GM23338 (cell line): ENCODE measurements at regions not wholly inside any gene's neighbourhood (a gene's known extent, or its start where the extent isn't known, plus 50 kb on each side); places are given as distances from the start of the nearest gene placed in this dataset.

Experiments
- ATAC-seq: fragments of 200-7000 bp; cut with Tn5 transposase; 3 replicates; pipeline ENCODE4 v1.9.1; 2020
- DNase-seq: peaks from one replicate; pipeline ENCODE4 v3.0.0-alpha.2; 2015; ENCODE audit warnings: low spot score
- H2AFZ ChIP-seq: fragments of 200-600 bp; sonication (generic); 2 replicates; pipeline ENCODE4 v1.8.0; 2016; ENCODE audit warnings: antibody characterized with exemption, mild to moderate bottlenecking, moderate library complexity
- H3F3A ChIP-seq: fragments of 200-600 bp; sonication (generic); replicated peaks from 2 replicates; pipeline ENCODE4 v1.8.0; 2017; ENCODE audit warnings: antibody characterized with exemption, mixed run types, low read depth
- H3K27ac ChIP-seq: fragments of 200-600 bp; sonication (generic); 2 replicates; pipeline ENCODE4 v1.6.1; 2016; ENCODE audit warnings: low read depth
- H3K27me3 ChIP-seq: fragments of 200-600 bp; sonication (generic); 2 replicates; pipeline ENCODE4 v1.8.0; 2016; ENCODE audit warnings: mild to moderate bottlenecking, mixed run types, moderate library complexity; ENCODE audit not compliant: insufficient read depth
- H3K36me3 ChIP-seq: fragments of 200-600 bp; sonication (generic); 2 replicates; pipeline ENCODE4 v1.8.0; 2016; ENCODE audit warnings: mild to moderate bottlenecking; ENCODE audit not compliant: insufficient read depth
- H3K4me1 ChIP-seq: fragments of 200-600 bp; sonication (generic); 2 replicates; pipeline ENCODE4 v1.8.0; 2016; ENCODE audit warnings: mild to moderate bottlenecking, moderate library complexity; ENCODE audit not compliant: insufficient read depth
- H3K4me2 ChIP-seq: fragments of 200-600 bp; sonication (generic); 2 replicates; pipeline ENCODE4 v1.7.1; 2017; ENCODE audit warnings: mixed run types
- H3K4me3 ChIP-seq: fragments of 200-600 bp; sonication (generic); 2 replicates; pipeline ENCODE4 v1.6.1; 2016; ENCODE audit warnings: mixed run types
- H3K79me2 ChIP-seq: fragments of 200-600 bp; sonication (generic); replicated peaks from 2 replicates; pipeline ENCODE4 v1.8.0; 2017; ENCODE audit warnings: mild to moderate bottlenecking; ENCODE audit not compliant: insufficient read depth
- H3K9me2 ChIP-seq: fragments of 200-600 bp; sonication (generic); 2 replicates; pipeline ENCODE4 v1.8.0; 2017; ENCODE audit not compliant: insufficient read depth
- H4K20me1 ChIP-seq: fragments of 200-600 bp; sonication (generic); replicated peaks from 2 replicates; pipeline ENCODE4 v1.8.0; 2017; ENCODE audit warnings: mild to moderate bottlenecking; ENCODE audit not compliant: insufficient read depth
- H3K27ac Mint-ChIP-seq: 2 replicates; pipeline ENCODE4 v1.8.0; 2020; ENCODE audit warnings: inconsistent platforms, mild to moderate bottlenecking, moderate library complexity, mixed read lengths
- H3K27me3 Mint-ChIP-seq: 3 replicates; pipeline ENCODE4 v1.8.0; 2022; ENCODE audit warnings: low read depth, mild to moderate bottlenecking, moderate library complexity, mixed read lengths, inconsistent platforms; ENCODE audit not compliant: insufficient read depth, poor library complexity
- H3K36me3 Mint-ChIP-seq: 3 replicates; pipeline ENCODE4 v1.8.0; 2021; ENCODE audit warnings: low read depth, mild to moderate bottlenecking, inconsistent platforms, moderate library complexity, mixed read lengths
- H3K4me1 Mint-ChIP-seq: 3 replicates; pipeline ENCODE4 v1.8.0; 2020; ENCODE audit warnings: mild to moderate bottlenecking, inconsistent platforms, mixed read lengths
- H3K4me3 Mint-ChIP-seq: 3 replicates; pipeline ENCODE4 v1.8.0; 2021; ENCODE audit warnings: moderate library complexity, mild to moderate bottlenecking, inconsistent platforms, mixed read lengths
- H3K9me3 Mint-ChIP-seq: 3 replicates; pipeline ENCODE4 v1.8.0; 2020; ENCODE audit warnings: moderate library complexity, mild to moderate bottlenecking, inconsistent platforms, mixed read lengths
- CREB1 ChIP-seq: fragments of 250-450 bp; sonication (Bioruptor Pico); IDR thresholded peaks from 2 replicates; pipeline ENCODE4 v1.5.0; 2020; ENCODE audit warnings: low read depth, mild to moderate bottlenecking, moderate library complexity
- CTCF ChIP-seq, 2 experiments: fragments of 200-600 bp in 1 of 2; sonication (generic) in 1 of 2; conservative IDR thresholded peaks; 2 replicates each; pipeline versions ENCODE4 v1.5.1 to v1.6.1; 2016 to 2017; ENCODE audit warnings: antibody characterized with exemption in 2 of 2, low read depth in 2 of 2, mild to moderate bottlenecking in 2 of 2, moderate library complexity in 1 of 2
- ETS1 ChIP-seq: IDR thresholded peaks from 2 replicates; pipeline ENCODE4 v1.6.1; 2016; ENCODE audit warnings: antibody characterized with exemption
- EZH2phosphoT487 ChIP-seq: fragments of 200-600 bp; sonication (generic); IDR thresholded peaks from one replicate; pipeline ENCODE4 v1.8.1; 2018; ENCODE audit warnings: antibody characterized with exemption; ENCODE audit not compliant: unreplicated experiment
- REST ChIP-seq: IDR thresholded peaks from one replicate; pipeline ENCODE4 v1.6.1; 2018; ENCODE audit warnings: antibody characterized with exemption; ENCODE audit not compliant: unreplicated experiment
- STAT1 ChIP-seq: IDR thresholded peaks from one replicate; pipeline ENCODE4 v1.6.1; 2016; ENCODE audit warnings: antibody characterized with exemption; ENCODE audit not compliant: unreplicated experiment
- ZNF114 ChIP-seq: fragments of 250-450 bp; sonication (Bioruptor Pico); IDR thresholded peaks from 2 replicates; pipeline ENCODE4 v1.5.0; 2020; ENCODE audit warnings: mild to moderate bottlenecking, moderate library complexity
- ZNF331 ChIP-seq: fragments of 250-450 bp; sonication (Bioruptor Pico); IDR thresholded peaks from 2 replicates; pipeline ENCODE4 v1.5.0; 2020; ENCODE audit warnings: low read depth, mild to moderate bottlenecking, moderate library complexity

- Histone ChIP-seq H3K36me3 (no peaks in the 10 kb centered on the region), H3K27ac (no peak overlapping the region), H4K20me1 (no peaks in the 10 kb centered on the region), H2AFZ (no peak overlapping the region), H3K27me3 (no peaks in the 10 kb centered on the region), H3K4me3 (no peak overlapping the region), H3K9me2 (no peaks in the 10 kb centered on the region), H3K79me2 (no peaks in the 10 kb centered on the region), H3F3A (no peaks in the 10 kb centered on the region), H3K4me2 (no peak overlapping the region), H3K4me1 (peaks cover 3% of the 10 kb centered on the region; the same call in 1 of the 2 replicates)
- Mint-ChIP-seq H3K9me3 (peaks cover 14% of the 10 kb centered on the region), H3K36me3 (peaks cover 9% of the 10 kb centered on the region), H3K4me3 (no peak overlapping the region), H3K4me1 (peaks cover 18% of the 10 kb centered on the region), H3K27me3 (no peaks in the 10 kb centered on the region), H3K27ac (no peak overlapping the region)
- DNase-seq (no peak), ATAC-seq (no peak)
- TF ChIP-seq STAT1 (no peak), ETS1 (no peak), REST (no peak), ZNF114 (CRISPR knock-in tag) (no peak)
Observed at GRCh38 chr1:195745189-195746010, 862.8 kb downstream of the KCNT2 start.

- Histone ChIP-seq H3K79me2 (no peaks in the 10 kb centered on the region), H2AFZ (no peak overlapping the region), H3K27ac (no peak overlapping the region), H3K4me1 (peaks cover 6% of the 10 kb centered on the region), H4K20me1 (no peaks in the 10 kb centered on the region), H3F3A (no peaks in the 10 kb centered on the region), H3K27me3 (no peaks in the 10 kb centered on the region), H3K36me3 (no peaks in the 10 kb centered on the region), H3K4me2 (no peak overlapping the region), H3K9me2 (no peaks in the 10 kb centered on the region), H3K4me3 (no peak overlapping the region)
- peaks cover 9% of the 10 kb centered on the region for H3K36me3 Mint-ChIP-seq
- H3K4me1 Mint-ChIP-seq: peaks cover 20% of the 10 kb centered on the region
- no peak overlapping the region for H3K27ac Mint-ChIP-seq
- H3K9me3 Mint-ChIP-seq: peaks cover 14% of the 10 kb centered on the region
- no peaks in the 10 kb centered on the region for H3K27me3 Mint-ChIP-seq
- H3K4me3 Mint-ChIP-seq: no peak overlapping the region
- no peak for DNase-seq
- no peak for ATAC-seq
- TF ChIP-seq EZH2phosphoT487 (no peak), ZNF331 (CRISPR knock-in tag) (no peak), ETS1 (no peak), CTCF (conservative IDR thresholded peaks at IDR 0.05; ENCODE audit: low read depth in 2 of 2) (no peak), STAT1 (no peak), CREB1 (CRISPR knock-in tag) (no peak)
Observed at GRCh38 chr1:195744256-195744655, 864.0 kb downstream of the KCNT2 start.
